Upper lobe of left lung (tissue), 4 donors: ENCODE measurements at regions not wholly inside any gene's neighbourhood (a gene's known extent, or its start where the extent isn't known, plus 50 kb on each side); places are given as distances from the start of the nearest gene placed in this dataset.

Source experiments
- CTCF ChIP-seq, 6 experiments: fragments of 450-650 bp in 4 of 6; fragments of 200-600 bp in 2 of 6; sonication (generic) in 2 of 6; IDR thresholded peaks; one replicate each; pipeline ENCODE4 v1.5.1; 2016 to 2019; ENCODE audit warnings: antibody characterized with exemption in 6 of 6
- POLR2A ChIP-seq, 4 donors: fragments of 450-650 bp; IDR thresholded peaks; one replicate each; pipeline ENCODE4 v1.5.1; 2016 to 2017; ENCODE audit warnings: antibody characterized with exemption in 4 of 4, mild to moderate bottlenecking in 2 of 4

GRCh38 chr7:26504411-26505120 lies 212.9 kb downstream of the SNX10 start:
- TF ChIP-seq CTCF (IDR thresholded peaks at IDR 0.05) (no peak), POLR2A (IDR thresholded peaks at IDR 0.05) (no peak)
